ENCODE measurements at regions not wholly inside any gene's neighbourhood (a gene's known extent, or its start where the extent isn't known, plus 50 kb on each side); places are given as distances from the start of the nearest gene placed in this dataset.

DNA sequence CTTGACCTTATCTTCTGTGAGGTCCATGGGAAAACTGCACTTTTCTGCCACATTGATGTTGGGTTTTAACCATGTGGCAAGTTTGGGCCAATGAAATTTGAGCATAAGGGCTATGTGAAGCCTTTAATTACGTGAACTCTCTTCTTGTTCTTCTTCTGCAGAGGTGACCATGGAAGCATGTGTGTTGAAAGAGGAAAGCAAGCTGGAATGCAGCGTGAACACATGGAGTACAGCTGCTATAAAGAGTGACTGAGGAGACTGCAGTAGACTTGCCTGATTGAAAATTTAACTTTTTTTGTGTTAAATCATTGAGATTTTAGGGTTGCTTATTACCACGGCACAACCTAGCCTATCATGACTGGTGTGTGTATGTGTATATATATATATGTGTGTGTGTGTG, 347.3 kb downstream of the ZIC1 start:
- TF ChIP-seq, protein P1, sequence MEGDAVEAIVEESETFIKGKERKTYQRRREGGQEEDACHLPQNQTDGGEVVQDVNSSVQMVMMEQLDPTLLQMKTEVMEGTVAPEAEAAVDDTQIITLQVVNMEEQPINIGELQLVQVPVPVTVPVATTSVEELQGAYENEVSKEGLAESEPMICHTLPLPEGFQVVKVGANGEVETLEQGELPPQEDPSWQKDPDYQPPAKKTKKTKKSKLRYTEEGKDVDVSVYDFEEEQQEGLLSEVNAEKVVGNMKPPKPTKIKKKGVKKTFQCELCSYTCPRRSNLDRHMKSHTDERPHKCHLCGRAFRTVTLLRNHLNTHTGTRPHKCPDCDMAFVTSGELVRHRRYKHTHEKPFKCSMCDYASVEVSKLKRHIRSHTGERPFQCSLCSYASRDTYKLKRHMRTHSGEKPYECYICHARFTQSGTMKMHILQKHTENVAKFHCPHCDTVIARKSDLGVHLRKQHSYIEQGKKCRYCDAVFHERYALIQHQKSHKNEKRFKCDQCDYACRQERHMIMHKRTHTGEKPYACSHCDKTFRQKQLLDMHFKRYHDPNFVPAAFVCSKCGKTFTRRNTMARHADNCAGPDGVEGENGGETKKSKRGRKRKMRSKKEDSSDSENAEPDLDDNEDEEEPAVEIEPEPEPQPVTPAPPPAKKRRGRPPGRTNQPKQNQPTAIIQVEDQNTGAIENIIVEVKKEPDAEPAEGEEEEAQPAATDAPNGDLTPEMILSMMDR (IDR thresholded peaks at IDR 0.05), result no peak
- TF ChIP-seq POLR2A (IDR thresholded peaks at IDR 0.05), result no peak
